ENCODE measurements at regions not wholly inside any gene's neighbourhood (a gene's known extent, or its start where the extent isn't known, plus 50 kb on each side); places are given as distances from the start of the nearest gene placed in this dataset.

DNA sequence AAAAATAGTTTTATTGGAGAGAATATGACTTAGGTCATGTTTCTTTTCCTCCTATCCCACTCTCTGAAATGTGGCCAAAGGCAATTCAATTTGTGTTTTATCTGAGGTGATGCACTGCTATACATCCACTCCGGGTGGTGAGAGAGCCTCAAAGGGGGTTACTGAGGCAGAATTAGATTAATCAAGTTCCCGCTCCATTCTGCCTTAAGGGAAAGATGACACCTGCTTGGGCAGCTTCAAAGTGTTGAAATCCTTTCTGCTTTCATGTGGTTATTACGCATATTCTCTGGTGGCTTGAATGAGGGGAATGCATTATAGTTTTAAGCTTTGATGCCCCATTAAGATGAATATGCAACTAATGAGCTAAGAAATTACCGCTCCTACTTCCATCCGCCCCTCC lies 213.0 kb upstream of the TMEFF2 start:
- no peak for TF ChIP-seq POLR2AphosphoS5 (IDR thresholded peaks at IDR 0.05; ENCODE audit: low read depth, low read length)
- no peak for TF ChIP-seq FOSL1 (IDR thresholded peaks at IDR 0.05; ENCODE audit: low read depth)
- TF ChIP-seq, protein P1, sequence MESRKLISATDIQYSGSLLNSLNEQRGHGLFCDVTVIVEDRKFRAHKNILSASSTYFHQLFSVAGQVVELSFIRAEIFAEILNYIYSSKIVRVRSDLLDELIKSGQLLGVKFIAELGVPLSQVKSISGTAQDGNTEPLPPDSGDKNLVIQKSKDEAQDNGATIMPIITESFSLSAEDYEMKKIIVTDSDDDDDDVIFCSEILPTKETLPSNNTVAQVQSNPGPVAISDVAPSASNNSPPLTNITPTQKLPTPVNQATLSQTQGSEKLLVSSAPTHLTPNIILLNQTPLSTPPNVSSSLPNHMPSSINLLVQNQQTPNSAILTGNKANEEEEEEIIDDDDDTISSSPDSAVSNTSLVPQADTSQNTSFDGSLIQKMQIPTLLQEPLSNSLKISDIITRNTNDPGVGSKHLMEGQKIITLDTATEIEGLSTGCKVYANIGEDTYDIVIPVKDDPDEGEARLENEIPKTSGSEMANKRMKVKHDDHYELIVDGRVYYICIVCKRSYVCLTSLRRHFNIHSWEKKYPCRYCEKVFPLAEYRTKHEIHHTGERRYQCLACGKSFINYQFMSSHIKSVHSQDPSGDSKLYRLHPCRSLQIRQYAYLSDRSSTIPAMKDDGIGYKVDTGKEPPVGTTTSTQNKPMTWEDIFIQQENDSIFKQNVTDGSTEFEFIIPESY (IDR thresholded peaks at IDR 0.05; ENCODE audit: extremely low read depth, insufficient replicate concordance, low read length) = no peak
- no peak for TF ChIP-seq CTCF (IDR thresholded peaks at IDR 0.05 in 2 of 3, conservative IDR thresholded peaks at IDR 0.05 in 1 of 3; ENCODE audit: borderline replicate concordance in 1 of 3, insufficient read depth in 1 of 3, low read depth in 2 of 3, low read length in 2 of 3)
- TF ChIP-seq MAX (IDR thresholded peaks at IDR 0.05) = no peak
- no peak for TF ChIP-seq ELF1 (IDR thresholded peaks at IDR 0.05; ENCODE audit: borderline replicate concordance, low read depth)
- TF ChIP-seq SIN3A (IDR thresholded peaks at IDR 0.05; ENCODE audit: low read depth) = no peak
- no peaks in the 10 kb centered on the region for H3K9me3 ChIP-seq (ENCODE audit: control insufficient read depth in 1 of 2, insufficient read depth in 1 of 2, low read depth in 1 of 2, low read length in 2 of 2)
- no peaks in the 10 kb centered on the region for H4K20me1 ChIP-seq (ENCODE audit: insufficient read depth)
- ChIA-PET CTCF (no interaction called here), POLR2A (no interaction called here), RAD21 (ENCODE audit: low non-redundant PET in 1 of 2, low total read pairs in 2 of 2, uncharacterized antibody in 2 of 2, unreplicated experiment in 2 of 2) (no interaction called here)
- DNase-seq (ENCODE audit: low read depth, low spot score) (no peak), ATAC-seq (no peak)
- no peaks in the 10 kb centered on the region for H3K79me2 ChIP-seq (ENCODE audit: insufficient read depth, low read length)
- H2AFZ ChIP-seq (ENCODE audit: low read depth, low read length, poor library complexity, severe bottlenecking) = no peak overlapping the region
- intact Hi-C loops (cut with micrococcal nuclease) = no loop called here
- H3K27ac ChIP-seq (ENCODE audit: low read depth, low read length) = no peak overlapping the region
- no peak overlapping the region for H3K4me3 ChIP-seq (replicated peaks in 1 of 2; ENCODE audit: low read depth in 1 of 2, low read length in 2 of 2)
- H3K36me3 ChIP-seq (ENCODE audit: control insufficient read depth in 1 of 2, insufficient read depth in 2 of 2, low read length in 2 of 2) = no peaks in the 10 kb centered on the region
- no peaks in the 10 kb centered on the region for H3K4me1 ChIP-seq (ENCODE audit: control insufficient read depth in 1 of 2, insufficient read depth in 2 of 2, low read length in 2 of 2)
- BruUV-seq (replicated peaks) = no TSS peak
- H3K27me3 ChIP-seq (ENCODE audit: insufficient read depth, low read length) = no peaks in the 10 kb centered on the region
- no peak overlapping the region for H3K4me2 ChIP-seq (ENCODE audit: low read length)
- no peak overlapping the region for H3K9ac ChIP-seq (ENCODE audit: low read length)
- no peaks in the 10 kb centered on the region for H3K9me2 ChIP-seq (ENCODE audit: insufficient read depth)

Measured in HCT116 (cell line).